CD1c-positive myeloid dendritic cell (primary cell): ENCODE measurements at regions not wholly inside any gene's neighbourhood (a gene's known extent, or its start where the extent isn't known, plus 50 kb on each side); places are given as distances from the start of the nearest gene placed in this dataset.
"Not testable (repeated sequence)": the region's sequence is repeated elsewhere in the genome, so short reads cannot be mapped to it uniquely, and the experiment has no call there.

Experiments
- DNase-seq: peaks from one replicate; pipeline ENCODE4 v3.0.0-alpha.2; 2016; ENCODE audit errors: extremely low spot score

- no peak for DNase-seq
Measured at GRCh38 chr3:83251490-83251889, 1490.0 kb upstream of the GBE1 start.

GRCh38 chr3:83250613-83251012, 1489.2 kb upstream of the GBE1 start:
- no peak for DNase-seq

- no peak for DNase-seq
Measured at GRCh38 chr3:83248454-83248853, 1487.0 kb upstream of the GBE1 start.

GRCh38 chr3:83235180-83235814, 1473.9 kb upstream of the GBE1 start:
- no peak for DNase-seq

GRCh38 chr3:83233715-83234114, 1472.3 kb upstream of the GBE1 start:
- DNase-seq, result no peak

- no peak for DNase-seq
Measured at GRCh38 chr3:83230841-83231240, 1469.4 kb upstream of the GBE1 start.

GRCh38 chr3:83230376-83230775, 1468.9 kb upstream of the GBE1 start:
- no peak for DNase-seq

- DNase-seq, result no peak
Measured at GRCh38 chr3:83226751-83227150, 1465.3 kb upstream of the GBE1 start.

- DNase-seq, result no peak
Measured at GRCh38 chr3:83224101-83224868, 1462.8 kb upstream of the GBE1 start.

- no peak for DNase-seq
Measured at GRCh38 chr3:83218383-83219200, 1457.1 kb upstream of the GBE1 start.

- DNase-seq, result not testable (repeated sequence)
Measured at GRCh38 chr3:83217595-83218118, 1456.2 kb upstream of the GBE1 start.

GRCh38 chr3:83216919-83217594, 1455.6 kb upstream of the GBE1 start:
- no peak for DNase-seq

- DNase-seq, result no peak
Measured at GRCh38 chr3:83195243-83195642, 1433.8 kb upstream of the GBE1 start.

- no peak for DNase-seq
Measured at GRCh38 chr3:83193526-83193925, 1432.1 kb upstream of the GBE1 start.

- no peak for DNase-seq
Measured at GRCh38 chr3:83189634-83190033, 1428.2 kb upstream of the GBE1 start.

- no peak for DNase-seq
Measured at GRCh38 chr3:83169473-83169872, 1408.0 kb upstream of the GBE1 start.

GRCh38 chr3:83150896-83151295, 1389.5 kb upstream of the GBE1 start:
- DNase-seq, result no peak

- DNase-seq, result no peak
Measured at GRCh38 chr3:83140983-83141382, 1379.5 kb upstream of the GBE1 start.

GRCh38 chr3:83131236-83131635, 1369.8 kb upstream of the GBE1 start:
- no peak for DNase-seq

- DNase-seq, result no peak
Measured at GRCh38 chr3:83122774-83123350, 1361.4 kb upstream of the GBE1 start.

GRCh38 chr3:83093222-83093572, 1331.8 kb upstream of the GBE1 start:
- no peak for DNase-seq
